ENCODE measurements at regions not wholly inside any gene's neighbourhood (a gene's known extent, or its start where the extent isn't known, plus 50 kb on each side); places are given as distances from the start of the nearest gene placed in this dataset.
"Not testable (repeated sequence)": the region's sequence is repeated elsewhere in the genome, so short reads cannot be mapped to it uniquely, and the experiment has no call there.

DNA sequence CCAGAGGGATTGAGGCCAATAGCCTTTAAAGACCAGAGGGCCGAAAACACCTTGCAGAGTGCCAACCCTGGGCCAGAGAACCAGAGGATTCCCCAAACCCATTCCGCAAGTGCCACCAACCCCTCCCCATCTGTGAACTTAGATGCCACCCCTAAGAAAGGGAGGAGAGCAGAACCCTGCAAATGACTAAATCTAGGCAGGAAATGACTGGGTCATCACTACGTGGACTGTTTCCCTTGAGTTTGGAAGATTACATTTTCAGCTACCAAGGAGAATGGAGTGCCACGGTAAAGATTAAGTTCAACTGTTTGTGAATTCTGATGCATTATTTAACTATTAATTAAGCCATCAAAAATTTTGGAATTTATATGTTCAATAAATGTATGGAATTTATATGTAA, 142.8 kb downstream of the ENC1 start:
- DNase-seq: no peak

DNA sequence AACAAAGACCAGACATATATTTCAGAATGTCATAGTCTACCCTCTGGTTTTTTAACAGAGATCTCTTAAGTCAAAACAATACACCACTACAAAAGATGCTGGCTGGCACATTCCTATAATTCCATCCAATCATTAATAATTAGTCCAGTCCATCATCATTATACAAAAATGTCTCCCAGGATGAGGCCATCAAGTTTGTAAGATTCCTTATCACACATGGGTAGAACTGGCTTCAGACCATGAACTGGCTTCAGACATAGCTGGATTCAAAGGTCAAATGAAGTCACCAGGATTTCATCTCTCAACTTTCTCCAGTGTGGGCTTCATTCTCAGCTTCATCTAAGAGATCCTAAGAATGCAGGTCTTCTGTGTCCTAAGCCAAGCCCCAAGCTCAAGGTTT, 147.1 kb downstream of the ENC1 start:
- no peak for DNase-seq

DNA sequence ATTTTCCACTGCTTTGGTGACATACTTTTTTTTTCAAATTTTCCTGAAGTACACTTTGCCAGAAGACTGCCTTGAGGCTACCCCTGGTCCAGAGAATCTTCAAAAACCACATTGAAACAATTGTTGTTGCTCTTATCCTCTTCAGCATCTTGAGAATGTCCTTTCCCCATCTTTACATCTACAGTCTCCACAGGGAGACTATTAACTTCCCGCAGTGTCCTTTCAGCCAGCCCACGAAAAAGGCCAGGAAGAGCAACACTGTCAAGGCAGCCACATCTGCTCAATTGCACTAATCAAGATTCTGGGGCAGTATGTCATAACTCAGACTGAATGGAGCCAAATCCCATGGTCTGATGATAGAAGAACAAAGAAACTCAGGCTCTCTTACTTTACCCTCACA, 148.3 kb downstream of the ENC1 start:
- DNase-seq: no peak

DNA sequence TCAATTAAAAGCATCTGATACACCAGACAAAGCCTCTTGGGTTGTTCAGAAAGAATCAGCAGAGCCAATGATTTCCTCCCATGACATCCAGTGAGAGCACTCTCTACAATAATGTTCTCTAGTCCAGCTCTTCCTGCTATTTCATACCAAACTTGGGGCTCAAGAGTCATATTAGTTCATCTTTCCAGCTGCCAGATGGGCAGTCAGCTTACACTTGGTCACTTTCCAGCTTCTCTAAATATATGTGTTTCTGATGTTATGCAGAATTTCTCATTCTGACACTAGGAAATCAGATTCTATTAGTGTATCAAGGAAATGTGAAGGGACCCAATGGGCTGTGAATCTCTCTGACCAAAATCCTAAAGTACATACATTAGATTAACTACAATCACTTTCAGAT, 148.9 kb downstream of the ENC1 start:
- no peak for DNase-seq

DNA sequence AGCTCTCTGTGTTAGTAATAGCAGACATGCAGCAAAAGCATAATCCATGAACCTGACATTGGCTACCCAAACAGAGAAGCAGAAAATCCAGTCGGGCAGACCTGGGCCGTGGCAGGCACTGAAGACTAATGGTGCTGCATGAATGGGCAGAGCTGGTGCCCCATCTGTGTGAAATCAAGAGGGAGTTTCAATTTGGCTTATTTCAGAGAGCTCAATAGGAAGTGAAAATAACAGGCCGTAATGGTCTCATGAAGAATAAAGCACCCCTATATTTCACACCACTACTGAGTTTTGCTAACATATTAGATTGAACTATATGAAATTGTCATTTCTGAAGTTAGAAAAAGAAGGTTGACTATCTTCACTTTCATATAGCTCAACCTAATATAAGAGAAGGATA, 149.7 kb downstream of the ENC1 start:
- no peak for DNase-seq

DNA sequence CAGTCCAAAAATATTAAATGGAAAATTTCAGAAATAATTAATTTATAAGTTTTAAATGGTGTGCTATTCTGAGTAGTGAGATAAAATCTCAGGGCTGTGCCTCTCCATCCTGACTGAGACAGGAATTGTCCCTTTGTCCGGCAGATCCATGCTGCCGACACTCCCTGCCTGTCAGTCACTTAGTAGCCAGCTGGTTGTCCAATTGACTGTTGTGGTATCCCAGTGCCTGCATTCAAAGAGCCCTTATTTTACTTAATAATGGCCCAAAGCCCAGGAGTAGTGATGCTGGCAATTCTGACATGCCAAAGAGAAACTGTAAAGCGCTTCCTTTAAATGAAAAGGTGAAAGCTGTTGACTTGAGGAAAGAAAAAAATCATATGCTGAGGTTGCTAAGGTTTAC, 157.5 kb downstream of the ENC1 start:
- DNase-seq: no peak

DNA sequence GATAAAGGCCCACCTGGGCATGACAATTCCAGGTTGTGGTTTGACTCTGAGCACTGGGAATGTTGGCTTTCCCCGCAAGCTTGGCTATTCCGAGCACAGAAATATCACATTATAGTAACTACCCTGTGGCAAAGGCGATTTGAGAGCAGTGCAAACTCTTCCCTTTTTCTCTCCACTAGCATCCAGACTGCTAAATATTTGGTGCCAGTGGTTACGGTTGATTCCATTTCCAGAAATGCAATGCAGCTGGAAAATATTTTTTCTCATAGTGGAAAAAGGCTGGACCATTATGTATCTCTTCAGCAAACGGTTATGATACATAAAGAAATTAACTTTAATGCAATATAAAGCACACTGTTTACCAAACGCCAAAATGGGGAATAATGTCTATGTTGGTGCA, 158.0 kb downstream of the ENC1 start:
- no peak for DNase-seq

DNA sequence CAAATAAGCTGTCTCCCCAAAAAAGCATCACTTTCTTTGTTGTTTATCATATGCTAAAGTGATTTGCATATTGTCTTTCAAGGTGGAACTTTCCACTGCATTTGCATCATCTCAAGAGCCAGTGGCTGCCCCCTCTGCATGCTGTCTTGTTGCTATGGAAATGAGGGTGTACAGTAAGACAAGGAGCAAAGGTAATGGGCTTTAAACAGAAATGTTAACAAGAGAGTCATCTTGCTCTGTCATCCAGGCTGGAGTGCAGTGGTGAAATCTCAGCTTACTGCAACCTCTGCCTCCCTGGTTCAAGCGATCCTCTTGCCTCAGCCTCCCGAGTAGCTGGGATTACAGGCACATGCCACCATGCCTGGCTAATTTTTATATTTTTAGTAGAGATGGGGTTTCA, 159.2 kb downstream of the ENC1 start:
- not testable (repeated sequence) for DNase-seq

DNA sequence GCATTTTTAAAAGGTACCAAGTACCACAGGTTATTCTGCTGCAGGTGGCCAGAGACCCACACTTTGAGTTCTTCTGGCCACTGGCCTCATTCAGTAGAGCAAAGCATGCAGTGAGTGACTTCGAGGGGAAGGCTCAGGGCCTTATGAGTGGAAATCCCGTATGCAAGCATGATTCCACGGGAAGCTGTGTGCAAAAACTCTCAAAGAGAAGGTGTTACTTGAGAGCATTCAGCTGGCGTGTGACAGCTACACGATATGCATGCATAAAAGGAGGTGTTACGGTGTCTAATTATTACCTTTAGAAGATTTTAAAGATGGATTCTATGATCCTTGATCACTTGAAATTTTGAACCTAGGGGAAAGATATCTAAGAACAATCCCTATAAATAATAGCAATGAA, 160.3 kb downstream of the ENC1 start:
- no peak for DNase-seq

DNA sequence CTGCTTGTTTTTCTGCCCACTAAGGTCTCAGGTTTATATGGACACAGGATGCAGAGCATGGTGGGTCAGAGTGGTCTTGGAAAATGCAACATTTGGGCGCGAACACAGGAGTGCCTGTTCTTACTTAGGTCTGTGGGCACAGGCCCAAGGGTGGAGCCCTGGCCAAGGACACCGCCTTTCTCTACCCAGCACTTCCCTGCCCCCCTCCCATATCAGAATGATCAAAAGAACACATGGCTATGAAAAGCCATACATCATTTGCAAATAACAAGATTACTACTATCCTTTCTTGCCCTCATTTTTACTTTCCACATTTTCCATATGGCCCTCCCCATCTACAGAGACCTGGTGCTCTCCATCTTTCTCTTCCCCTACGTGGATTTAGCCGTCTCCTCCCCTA, 162.2 kb downstream of the ENC1 start:
- DNase-seq: no peak

DNA sequence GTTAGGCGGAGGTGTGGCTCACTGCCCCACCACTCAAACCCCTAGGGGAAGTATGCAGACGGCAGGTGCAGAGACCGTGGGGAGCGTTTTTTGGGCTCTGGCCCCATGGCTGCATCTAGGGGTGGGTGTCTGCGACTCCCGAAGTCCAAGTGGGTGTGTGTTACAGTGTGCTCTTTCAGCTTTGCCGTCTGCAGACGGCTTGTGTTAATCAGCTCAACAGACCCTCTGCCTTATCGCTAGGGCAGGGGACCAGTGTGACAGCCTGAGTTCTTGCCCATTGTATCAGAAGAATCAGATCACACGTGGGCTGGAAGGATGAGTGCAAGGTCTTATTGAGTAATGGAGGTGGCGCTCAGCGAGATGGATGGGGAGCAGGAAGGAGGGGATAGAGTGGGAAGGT, 162.8 kb downstream of the ENC1 start:
- no peak for DNase-seq

DNA sequence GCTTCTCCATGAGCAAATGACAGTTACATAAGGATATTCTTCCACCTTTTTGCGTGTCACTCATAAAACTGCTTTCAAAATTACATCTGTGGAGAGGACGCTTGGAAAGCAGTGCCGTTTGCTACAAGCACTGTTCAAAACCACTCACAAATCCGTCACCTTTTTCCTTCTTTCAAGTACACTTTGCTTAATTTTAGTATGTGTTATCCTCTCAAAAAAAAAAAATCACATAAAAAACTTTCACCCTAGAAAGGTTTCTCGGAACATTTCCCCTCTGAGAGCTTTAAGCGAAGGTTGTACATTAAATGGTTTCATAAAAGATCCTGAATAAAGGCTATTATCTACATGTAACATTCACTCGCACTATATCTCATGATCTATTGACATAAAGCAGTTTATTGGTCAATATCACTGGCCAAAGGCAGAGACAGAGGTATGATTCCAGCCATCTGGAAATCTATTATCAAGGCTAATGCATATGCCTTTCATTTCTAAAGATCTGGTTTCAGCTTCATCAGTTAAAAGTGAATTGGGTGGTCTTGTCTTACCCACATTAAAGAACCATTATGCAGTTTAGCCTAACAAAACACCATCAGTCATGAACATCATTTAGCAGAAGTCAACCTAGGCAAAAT, 163.6 kb downstream of the ENC1 start:
- DNase-seq: no peak

DNA sequence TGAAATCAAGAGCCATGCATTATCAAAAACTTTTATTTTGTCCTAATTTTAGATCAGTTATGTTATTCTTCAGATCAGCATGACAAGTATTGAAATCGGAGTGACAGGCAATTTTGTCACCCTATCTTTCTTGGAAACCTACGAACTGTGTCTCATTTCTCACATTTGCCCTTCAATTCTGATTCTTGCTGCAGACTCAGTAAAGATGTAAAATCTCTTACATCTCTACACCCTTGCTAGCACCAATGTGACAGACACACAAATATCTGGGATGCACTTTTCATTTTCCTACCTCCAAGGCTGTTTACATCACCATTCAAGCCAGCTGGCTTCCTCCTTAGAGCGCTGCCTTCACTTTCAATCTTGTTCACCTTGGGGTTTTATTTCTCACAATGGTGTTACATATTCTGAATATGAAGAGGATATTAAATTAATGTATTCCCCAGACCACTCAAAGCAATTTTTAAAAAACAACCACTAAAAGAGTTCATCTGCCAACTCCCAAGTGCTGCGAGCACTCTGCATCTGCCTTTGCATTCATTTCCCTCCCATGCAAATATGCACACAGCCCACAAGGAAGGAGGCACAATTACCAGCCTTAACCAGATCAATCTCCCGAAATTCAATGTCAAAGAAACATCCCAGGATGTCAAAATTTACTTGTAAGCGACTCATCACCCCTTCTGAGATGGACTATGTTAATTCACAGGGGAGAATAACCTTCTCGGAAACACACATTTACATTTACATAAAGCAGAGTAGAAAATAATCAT, 164.3 kb downstream of the ENC1 start:
- DNase-seq: no peak

DNA sequence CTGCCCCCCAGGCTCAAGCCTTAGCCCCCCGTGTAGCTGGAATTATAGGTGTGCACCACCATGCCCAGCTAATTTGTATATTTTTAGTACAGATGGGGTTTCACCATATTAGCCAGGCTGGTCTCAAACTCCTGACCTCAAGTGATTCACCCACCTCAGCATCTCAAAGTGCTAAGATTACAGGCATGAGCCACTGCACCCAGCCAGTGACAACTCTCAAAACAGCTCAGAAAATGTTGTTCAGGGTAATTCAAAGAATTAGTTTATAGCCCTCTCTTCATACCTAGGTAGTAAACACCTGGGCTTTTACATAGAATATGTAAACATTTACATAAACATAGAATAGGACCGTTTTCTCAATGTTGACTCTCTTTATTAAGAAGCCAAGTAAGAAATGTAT, 168.7 kb downstream of the ENC1 start:
- DNase-seq: no peak

DNA sequence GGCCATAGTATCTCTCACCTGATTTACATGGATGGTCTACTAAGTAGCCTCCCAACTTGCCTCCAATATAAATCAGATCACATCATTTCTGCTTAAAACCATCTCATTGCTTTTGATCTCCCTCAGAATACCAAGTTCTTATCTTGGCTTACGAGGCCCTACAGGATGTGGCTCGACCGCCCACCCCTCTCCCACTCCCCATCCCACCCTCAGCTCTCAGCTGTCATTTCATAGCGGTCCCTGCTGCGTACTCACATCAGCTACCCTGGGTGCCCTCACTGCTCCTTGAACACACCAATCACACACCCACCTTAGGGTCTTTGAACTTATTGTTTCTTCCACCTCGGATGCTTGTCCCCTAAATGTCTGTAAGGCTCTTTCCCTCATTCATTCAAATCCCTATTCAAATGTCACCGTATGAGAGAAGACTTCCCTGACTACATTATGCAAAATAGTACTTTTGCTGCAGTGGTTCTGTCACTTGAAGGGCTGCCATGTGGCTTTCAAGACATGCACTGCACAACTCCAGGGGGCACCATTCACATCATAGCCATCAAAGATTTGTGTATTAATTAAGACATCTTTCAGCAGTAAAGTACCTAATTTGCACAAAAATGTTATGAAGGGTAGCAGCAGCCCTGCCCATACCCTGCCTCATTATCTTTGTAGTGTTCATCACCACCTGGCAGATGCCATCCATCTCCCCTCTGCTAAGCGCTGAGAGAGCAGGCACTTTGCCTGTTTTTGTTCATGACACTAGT, 171.1 kb downstream of the ENC1 start:
- no peak for DNase-seq

DNA sequence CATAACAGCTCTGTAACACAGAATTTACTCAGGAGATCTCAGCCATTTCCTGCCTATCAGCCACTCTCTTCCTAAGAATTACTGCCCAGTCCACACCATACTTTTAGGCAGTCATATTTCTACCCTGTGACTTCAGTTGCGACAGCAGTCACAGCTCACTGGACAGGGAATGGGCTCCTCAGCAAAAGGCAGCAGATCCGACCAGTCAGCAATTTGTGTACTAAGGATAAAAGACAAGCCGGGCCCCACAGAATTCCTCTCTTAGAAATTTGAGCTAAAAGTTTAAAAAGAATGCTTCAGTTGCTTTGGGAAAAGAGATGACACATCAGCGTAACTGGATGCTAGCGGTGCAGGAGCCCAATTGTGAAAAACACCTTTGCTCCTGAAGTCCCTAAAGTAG, 172.1 kb downstream of the ENC1 start:
- no peak for DNase-seq

DNA sequence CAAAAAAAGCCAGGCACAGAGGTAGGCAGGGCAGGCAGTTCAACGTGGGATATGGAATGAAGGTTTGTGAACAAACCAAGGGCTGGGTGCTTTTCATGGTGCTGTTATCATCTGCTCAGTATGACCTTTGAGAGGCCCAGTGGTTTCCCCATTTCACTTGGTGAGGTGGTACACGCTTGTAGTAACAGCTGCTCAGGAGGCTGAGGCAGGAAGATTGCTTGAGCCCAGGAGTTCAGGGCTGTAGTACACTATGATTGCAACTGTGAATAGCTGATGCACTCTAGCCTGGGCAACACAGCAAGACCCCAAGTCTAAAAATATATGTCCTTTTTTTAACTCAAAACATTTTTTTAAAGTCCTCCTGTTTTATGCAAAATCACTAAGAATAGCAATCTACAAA, 174.8 kb downstream of the ENC1 start:
- no peak for DNase-seq

DNA sequence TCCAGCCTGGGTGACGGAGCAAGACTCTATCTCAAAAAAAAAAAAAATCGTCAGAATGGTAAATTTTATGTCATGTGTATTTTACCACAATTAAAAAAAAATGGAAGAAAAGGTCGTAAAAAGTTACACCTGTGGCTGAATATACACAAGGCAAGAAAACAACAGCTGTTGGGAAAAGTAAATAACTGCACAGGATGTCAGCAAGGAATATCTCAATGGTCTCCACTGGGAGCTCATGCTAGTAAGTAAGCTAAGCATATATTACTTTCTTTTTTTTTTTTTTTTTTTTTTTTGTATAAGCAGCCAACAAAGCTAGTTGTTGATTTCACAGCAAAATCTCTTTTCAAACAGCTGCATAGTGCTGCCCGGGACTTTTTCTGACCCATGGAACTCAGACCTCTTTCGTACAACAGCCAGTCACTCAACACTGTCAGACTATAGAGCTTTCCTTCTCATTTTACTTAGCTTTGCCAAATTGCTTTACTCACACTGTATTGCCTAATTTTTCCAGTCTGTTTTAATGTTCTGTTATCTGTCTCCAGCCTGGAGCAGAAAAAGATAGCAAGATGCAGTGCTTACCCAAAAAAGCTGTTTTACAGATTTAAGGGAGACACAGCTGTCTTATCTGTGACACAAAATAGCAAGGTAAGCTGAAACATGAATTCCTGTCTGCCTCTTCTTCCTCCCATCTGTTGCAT, 175.9 kb downstream of the ENC1 start:
- DNase-seq: peak; percentile 16

DNA sequence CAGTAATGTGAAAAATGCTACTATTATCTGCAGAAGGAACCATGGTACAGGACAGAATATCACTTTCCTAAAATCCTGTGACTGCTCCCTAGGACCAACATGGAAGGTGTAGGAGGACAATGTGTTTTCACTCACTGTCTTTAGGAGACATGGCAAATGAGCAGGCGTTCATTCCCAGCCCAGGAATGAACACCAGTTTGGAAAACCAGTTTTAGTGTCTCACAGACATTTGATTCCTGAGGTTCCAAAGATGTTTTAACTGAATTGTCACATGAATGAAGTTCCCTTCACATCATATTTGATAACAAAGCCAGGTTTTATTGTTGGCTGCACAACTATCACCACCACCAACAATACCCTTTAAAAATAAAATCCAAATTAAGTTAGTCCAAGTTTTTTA, 178.2 kb downstream of the ENC1 start:
- no peak for DNase-seq

DNA sequence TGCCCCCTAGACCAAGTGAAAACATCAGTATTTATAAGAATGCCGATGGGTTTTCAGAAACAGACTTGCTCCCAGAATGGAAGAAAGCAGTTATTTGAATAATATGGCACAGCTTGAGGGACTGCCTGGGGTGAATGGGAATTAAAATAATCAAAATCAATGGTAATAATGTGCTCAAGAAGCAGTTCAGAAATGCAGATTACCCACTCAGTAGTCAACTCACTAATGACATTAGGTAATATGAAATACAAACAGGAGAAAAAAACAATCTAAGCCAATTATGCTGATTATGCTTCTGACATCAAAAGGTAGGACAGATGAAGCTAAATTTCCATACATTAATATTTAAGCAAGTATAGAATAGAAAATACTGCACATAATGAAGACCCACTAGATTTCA, 179.3 kb downstream of the ENC1 start:
- DNase-seq: no peak

DNA sequence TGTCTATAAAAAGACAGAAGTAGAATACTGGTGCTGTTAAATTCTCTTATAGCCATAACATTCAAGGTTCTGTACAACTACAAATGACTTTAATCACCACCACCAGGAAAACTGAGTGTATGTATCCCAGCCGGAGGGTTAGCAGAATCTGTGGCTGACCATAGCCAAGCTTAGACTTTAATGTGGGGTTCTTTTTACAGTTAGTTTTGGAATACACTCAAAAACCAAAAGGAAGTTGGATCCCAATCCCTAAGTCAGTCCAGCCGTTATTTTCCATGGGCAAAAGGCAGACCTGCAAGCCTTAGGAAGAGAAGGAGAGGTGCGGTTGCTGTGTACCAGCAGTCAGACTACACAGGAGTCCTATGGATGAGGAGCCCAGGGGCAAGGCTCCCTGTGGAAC, 179.8 kb downstream of the ENC1 start:
- no peak for DNase-seq

DNA sequence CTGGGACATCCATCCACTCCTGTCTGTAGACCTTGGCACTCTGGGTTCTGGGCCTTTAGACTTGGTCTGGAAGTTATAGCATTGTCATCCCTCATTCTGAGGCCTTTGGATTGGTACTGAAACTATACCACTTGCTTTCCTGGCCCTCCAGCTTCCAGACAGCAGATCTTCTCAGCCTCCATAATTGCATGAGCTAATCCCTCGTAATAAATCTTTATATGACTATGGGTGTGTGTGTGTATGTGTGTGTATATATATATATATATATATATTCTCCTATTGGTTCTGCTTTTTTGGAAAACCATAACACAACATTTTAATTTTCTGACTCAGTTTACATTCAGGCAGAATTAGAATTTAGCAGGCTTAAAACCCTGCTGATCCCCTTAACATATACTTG, 180.5 kb downstream of the ENC1 start:
- DNase-seq: no peak

DNA sequence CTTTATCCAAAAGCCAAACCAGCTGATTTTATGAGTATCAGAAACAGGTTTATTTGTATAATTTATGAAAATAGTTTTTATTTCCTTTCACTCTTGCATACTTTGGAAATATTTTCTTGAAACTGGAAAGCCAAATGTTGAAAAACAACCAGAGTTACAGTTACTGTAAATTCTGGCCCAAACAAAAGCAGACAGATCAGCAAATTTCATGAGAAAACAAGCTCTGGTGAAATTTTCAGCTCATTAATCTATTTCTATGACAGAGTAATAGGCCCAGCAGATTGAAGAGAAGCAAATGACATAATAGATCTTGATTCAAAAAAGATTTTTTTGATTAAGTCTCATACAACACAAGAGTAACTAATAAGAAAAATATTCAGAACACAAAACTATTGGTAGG, 182.7 kb downstream of the ENC1 start:
- DNase-seq: no peak
